ENCODE measurements at regions not wholly inside any gene's neighbourhood (a gene's known extent, or its start where the extent isn't known, plus 50 kb on each side); places are given as distances from the start of the nearest gene placed in this dataset.

DNA sequence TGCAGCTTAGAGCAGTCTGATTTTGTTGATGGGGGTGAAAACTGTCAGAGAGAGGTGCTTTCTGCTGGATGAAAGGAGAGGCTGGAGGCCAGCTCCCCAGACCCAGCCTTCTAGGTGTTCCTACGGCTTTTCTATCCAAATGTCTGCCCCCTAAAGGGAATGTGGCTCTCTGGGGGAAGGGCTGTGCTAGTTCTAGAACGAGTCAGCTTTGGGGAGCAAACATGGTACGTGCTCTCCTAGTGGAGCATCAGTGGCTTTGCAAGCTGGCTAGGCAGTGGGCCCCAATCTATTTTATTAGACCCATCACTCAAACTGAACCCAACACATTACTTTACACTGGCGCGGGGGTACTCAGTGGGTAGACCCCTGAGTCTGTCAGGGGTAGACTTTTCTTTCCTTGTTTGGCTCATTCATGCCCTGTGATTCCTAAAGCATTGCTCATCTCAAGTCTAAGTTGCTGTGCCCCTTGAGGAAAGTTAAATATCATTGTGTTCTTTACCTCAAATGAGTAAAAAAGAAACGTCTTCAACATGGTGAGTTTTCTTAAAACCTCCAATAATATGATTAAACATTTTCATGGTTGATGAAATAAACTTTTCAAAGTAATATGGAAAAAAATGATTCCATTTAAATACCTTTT lies 254.9 kb downstream of the DLEU7 start:
- Histone ChIP-seq H3K27ac (ENCODE audit: insufficient read depth, low read length, poor library complexity, severe bottlenecking) (no peak overlapping the region), H3K4me1 (ENCODE audit: control insufficient read depth, insufficient read depth, low read length, poor library complexity, severe bottlenecking) (peaks cover 4% of the 10 kb centered on the region), H3K4me3 (ENCODE audit: insufficient read depth, low read depth, low read length, poor library complexity, severe bottlenecking) (no peak overlapping the region), H3K36me3 (ENCODE audit: control insufficient read depth, insufficient read depth, low read length) (no peaks in the 10 kb centered on the region), H3K9me3 (ENCODE audit: control insufficient read depth, low read length) (no peaks in the 10 kb centered on the region), H3K27me3 (replicated peaks; ENCODE audit: control insufficient read depth, insufficient read depth, low read length, poor library complexity, severe bottlenecking) (no peaks in the 10 kb centered on the region)
- no peak for DNase-seq

DNA sequence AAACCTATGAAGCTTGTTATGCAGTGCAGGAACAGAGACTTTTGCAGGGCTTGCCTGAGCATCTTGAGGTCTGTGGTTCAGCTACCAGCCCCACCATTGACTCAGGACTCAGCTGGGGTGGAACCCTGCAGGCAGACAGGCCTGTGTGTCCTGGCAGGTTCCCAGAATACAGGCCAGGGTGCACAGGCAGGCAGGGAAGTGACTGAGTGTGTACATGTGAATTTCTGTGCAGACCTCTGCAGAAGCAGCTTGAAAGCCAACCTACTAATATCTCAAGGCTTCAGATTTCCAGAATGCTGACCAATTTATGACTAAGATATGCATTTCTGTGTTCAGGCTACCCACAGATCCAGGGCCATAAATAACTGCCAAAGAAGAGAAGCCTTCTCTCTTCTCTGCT lies 254.4 kb downstream of the DLEU7 start:
- Histone ChIP-seq H3K4me1 (ENCODE audit: control insufficient read depth, insufficient read depth, low read length, poor library complexity, severe bottlenecking) (peaks cover 4% of the 10 kb centered on the region), H3K4me3 (ENCODE audit: insufficient read depth, low read depth, low read length, poor library complexity, severe bottlenecking) (no peak overlapping the region), H3K36me3 (ENCODE audit: control insufficient read depth, insufficient read depth, low read length) (no peaks in the 10 kb centered on the region), H3K27ac (ENCODE audit: insufficient read depth, low read length, poor library complexity, severe bottlenecking) (no peak overlapping the region), H3K9me3 (ENCODE audit: control insufficient read depth, low read length) (no peaks in the 10 kb centered on the region), H3K27me3 (replicated peaks; ENCODE audit: control insufficient read depth, insufficient read depth, low read length, poor library complexity, severe bottlenecking) (no peaks in the 10 kb centered on the region)
- DNase-seq, result no peak

- Histone ChIP-seq H3K4me3 (ENCODE audit: insufficient read depth, low read depth, low read length, poor library complexity, severe bottlenecking) (no peak overlapping the region), H3K36me3 (ENCODE audit: control insufficient read depth, insufficient read depth, low read length) (no peaks in the 10 kb centered on the region), H3K27me3 (replicated peaks; ENCODE audit: control insufficient read depth, insufficient read depth, low read length, poor library complexity, severe bottlenecking) (no peaks in the 10 kb centered on the region), H3K27ac (ENCODE audit: insufficient read depth, low read length, poor library complexity, severe bottlenecking) (no peak overlapping the region), H3K4me1 (ENCODE audit: control insufficient read depth, insufficient read depth, low read length, poor library complexity, severe bottlenecking) (peaks cover 5% of the 10 kb centered on the region), H3K9me3 (ENCODE audit: control insufficient read depth, low read length) (no peaks in the 10 kb centered on the region)
- no peak for DNase-seq
Measured at GRCh38 chr13:50589651-50590054, 253.8 kb downstream of the DLEU7 start.

DNA sequence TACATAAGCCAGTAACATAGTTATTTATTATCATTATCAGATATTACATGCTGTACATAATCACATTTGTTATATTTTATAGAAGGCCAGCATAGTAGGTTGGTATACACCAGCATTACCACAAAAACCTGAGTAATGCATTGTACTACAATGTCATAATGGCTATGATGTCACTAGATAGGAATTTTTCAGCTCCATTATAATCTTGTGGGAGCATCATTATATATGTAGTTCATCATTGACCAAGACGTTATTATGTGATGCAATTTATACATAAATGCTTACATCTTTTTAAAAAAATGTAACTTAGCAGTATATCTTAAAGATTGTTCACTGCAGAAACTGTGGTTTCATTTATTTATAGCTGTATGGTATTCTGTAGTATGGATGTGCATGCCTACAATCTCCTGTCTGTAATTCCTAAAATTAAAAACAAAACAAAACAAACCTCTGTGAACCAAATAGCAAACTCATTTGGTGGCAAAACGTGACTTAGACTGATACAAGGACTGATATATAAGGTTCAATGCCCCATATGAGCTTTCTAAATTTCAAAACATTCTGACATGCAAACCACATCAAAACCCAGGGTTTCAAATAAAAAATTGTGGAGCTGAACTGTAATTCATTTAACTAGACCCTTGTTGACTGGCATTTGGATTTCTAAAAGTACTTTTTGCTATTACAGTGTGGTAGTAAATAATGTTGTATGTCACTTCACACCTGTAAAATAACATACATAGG lies 250.9 kb downstream of the DLEU7 start:
- Histone ChIP-seq H3K9me3 (ENCODE audit: control insufficient read depth, low read length) (no peaks in the 10 kb centered on the region), H3K27ac (ENCODE audit: insufficient read depth, low read length, poor library complexity, severe bottlenecking) (no peak overlapping the region), H3K4me3 (ENCODE audit: insufficient read depth, low read depth, low read length, poor library complexity, severe bottlenecking) (no peak overlapping the region), H3K27me3 (replicated peaks; ENCODE audit: control insufficient read depth, insufficient read depth, low read length, poor library complexity, severe bottlenecking) (no peaks in the 10 kb centered on the region), H3K36me3 (ENCODE audit: control insufficient read depth, insufficient read depth, low read length) (no peaks in the 10 kb centered on the region), H3K4me1 (ENCODE audit: control insufficient read depth, insufficient read depth, low read length, poor library complexity, severe bottlenecking) (peaks cover 11% of the 10 kb centered on the region)
- no peak for DNase-seq

DNA sequence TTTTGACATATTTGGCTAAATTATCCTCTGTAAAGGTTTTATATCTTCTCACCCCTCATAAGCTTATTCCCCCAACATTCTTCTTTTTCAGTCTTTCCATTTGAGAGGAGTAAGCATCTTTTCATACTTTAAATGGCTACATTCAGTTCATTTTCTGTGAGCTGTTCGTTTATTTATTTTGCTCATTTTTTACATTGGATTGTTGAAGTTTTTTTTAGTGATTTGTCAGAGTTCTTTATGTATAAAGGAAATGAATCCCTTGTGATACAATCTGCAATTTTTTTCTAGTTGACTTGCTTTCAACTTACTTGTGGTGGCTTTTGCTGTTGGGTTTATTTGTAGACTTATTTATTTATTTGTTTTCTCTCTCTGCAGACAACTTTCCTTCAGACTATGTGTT lies 250.3 kb downstream of the DLEU7 start:
- no peak overlapping the region for H3K4me3 ChIP-seq (ENCODE audit: insufficient read depth, low read depth, low read length, poor library complexity, severe bottlenecking)
- no peak overlapping the region for H3K27ac ChIP-seq (ENCODE audit: insufficient read depth, low read length, poor library complexity, severe bottlenecking)
- H3K27me3 ChIP-seq (replicated peaks; ENCODE audit: control insufficient read depth, insufficient read depth, low read length, poor library complexity, severe bottlenecking), result no peaks in the 10 kb centered on the region
- H3K9me3 ChIP-seq (ENCODE audit: control insufficient read depth, low read length), result no peaks in the 10 kb centered on the region
- no peaks in the 10 kb centered on the region for H3K36me3 ChIP-seq (ENCODE audit: control insufficient read depth, insufficient read depth, low read length)
- peaks cover 11% of the 10 kb centered on the region for H3K4me1 ChIP-seq (ENCODE audit: control insufficient read depth, insufficient read depth, low read length, poor library complexity, severe bottlenecking)
- no peak for DNase-seq

DNA sequence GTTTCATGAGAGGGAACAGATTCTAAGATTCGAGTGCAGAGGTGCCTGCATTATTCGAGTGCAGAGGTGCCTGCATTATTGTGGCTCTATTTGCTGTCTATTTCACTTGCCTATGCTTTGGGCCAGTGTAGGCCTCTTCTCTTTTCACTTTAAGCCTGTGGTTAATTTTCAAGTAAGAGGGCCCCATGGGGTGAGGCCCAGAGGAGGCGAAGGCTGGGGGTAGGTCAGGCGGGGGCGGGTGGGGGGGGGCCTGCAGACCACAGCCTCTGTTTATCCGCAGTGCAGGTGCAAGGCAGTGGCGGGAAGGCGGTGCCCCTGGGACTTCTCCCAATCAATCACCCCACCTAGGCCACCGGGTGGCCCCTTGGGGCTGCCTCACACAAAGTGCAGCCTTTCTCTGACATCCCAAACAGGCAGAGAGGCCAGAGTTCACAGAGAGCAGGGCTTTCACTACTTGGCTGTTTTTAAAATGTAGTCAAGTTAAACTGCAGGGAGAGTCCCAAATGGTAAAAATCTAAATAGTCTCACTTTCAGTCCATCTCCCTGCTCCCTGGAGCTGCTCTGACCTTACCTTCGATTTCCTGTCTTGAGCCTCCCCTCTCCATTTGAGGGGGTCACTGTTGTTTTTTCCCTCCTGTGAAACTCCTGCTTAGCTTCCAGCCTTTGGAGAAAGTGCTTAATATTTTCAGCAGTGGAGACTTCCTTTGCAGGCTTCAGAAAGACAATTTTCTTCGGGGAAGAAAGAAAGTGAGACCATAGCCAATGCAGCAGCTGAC lies 249.0 kb downstream of the DLEU7 start:
- no peak overlapping the region for H3K27ac ChIP-seq (ENCODE audit: insufficient read depth, low read length, poor library complexity, severe bottlenecking)

DNA sequence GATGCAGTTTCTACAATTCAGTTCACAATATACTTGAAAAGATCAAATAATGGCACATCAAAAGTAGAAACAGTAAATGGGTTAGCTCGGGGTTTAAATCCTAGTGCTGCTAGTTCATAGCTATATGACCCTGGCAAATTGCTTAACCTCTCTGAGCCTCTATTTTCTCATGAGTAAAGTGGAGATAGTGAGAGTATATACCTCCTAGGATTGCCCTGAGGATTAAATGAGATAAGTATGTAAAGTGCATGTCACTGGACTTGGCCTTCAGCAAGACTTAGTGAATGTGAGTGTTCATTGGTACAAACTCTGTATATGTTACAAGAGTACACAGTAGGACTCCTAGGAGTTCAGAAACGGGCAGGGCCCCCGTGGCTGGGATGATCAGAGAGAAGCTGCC lies 248.3 kb downstream of the DLEU7 start:
- Histone ChIP-seq H3K27ac (ENCODE audit: insufficient read depth, low read length, poor library complexity, severe bottlenecking) (no peak overlapping the region), H3K9me3 (ENCODE audit: control insufficient read depth, low read length) (no peaks in the 10 kb centered on the region), H3K4me3 (ENCODE audit: insufficient read depth, low read depth, low read length, poor library complexity, severe bottlenecking) (no peak overlapping the region), H3K36me3 (ENCODE audit: control insufficient read depth, insufficient read depth, low read length) (no peaks in the 10 kb centered on the region), H3K4me1 (ENCODE audit: control insufficient read depth, insufficient read depth, low read length, poor library complexity, severe bottlenecking) (peaks cover 11% of the 10 kb centered on the region), H3K27me3 (replicated peaks; ENCODE audit: control insufficient read depth, insufficient read depth, low read length, poor library complexity, severe bottlenecking) (no peaks in the 10 kb centered on the region)
- no peak for DNase-seq

More for the DNA sequence above, 249.0 kb downstream of the DLEU7 start:
- no peak for DNase-seq
- no peak overlapping the region for H3K4me3 ChIP-seq (ENCODE audit: insufficient read depth, low read depth, low read length, poor library complexity, severe bottlenecking)
- H3K9me3 ChIP-seq (ENCODE audit: control insufficient read depth, low read length), result no peaks in the 10 kb centered on the region
- no peaks in the 10 kb centered on the region for H3K36me3 ChIP-seq (ENCODE audit: control insufficient read depth, insufficient read depth, low read length)
- H3K27me3 ChIP-seq (replicated peaks; ENCODE audit: control insufficient read depth, insufficient read depth, low read length, poor library complexity, severe bottlenecking), result no peaks in the 10 kb centered on the region
- peaks cover 11% of the 10 kb centered on the region for H3K4me1 ChIP-seq (ENCODE audit: control insufficient read depth, insufficient read depth, low read length, poor library complexity, severe bottlenecking)

- Histone ChIP-seq H3K27me3 (replicated peaks; ENCODE audit: control insufficient read depth, insufficient read depth, low read length, poor library complexity, severe bottlenecking) (no peaks in the 10 kb centered on the region), H3K9me3 (ENCODE audit: control insufficient read depth, low read length) (no peaks in the 10 kb centered on the region), H3K4me1 (ENCODE audit: control insufficient read depth, insufficient read depth, low read length, poor library complexity, severe bottlenecking) (peaks cover 11% of the 10 kb centered on the region), H3K36me3 (ENCODE audit: control insufficient read depth, insufficient read depth, low read length) (no peaks in the 10 kb centered on the region), H3K4me3 (ENCODE audit: insufficient read depth, low read depth, low read length, poor library complexity, severe bottlenecking) (no peak overlapping the region), H3K27ac (ENCODE audit: insufficient read depth, low read length, poor library complexity, severe bottlenecking) (no peak overlapping the region)
- DNase-seq, result no peak
Measured at GRCh38 chr13:50596156-50596555, 247.3 kb downstream of the DLEU7 start.

DNA sequence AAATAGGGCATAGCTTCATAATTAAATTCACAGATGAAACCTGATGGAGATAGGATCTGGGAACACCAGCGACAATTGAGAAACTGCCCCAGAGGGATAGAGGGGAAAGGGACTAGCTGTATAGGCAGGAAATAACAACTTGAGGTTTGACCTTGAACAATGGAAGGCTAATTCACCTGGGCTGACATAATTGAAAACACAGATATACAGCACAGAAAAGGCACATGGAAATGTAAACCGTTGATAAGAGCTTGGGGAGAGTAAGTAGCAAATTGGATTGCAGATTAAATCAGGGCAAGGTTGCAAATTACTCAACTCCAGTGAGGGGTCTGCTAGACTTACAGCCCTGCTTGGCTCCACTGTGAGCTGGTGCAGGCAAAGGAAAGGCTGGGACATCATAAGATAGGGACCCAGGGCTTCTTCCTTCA lies 246.7 kb downstream of the DLEU7 start:
- Histone ChIP-seq H3K27ac (ENCODE audit: insufficient read depth, low read length, poor library complexity, severe bottlenecking) (no peak overlapping the region), H3K27me3 (replicated peaks; ENCODE audit: control insufficient read depth, insufficient read depth, low read length, poor library complexity, severe bottlenecking) (no peaks in the 10 kb centered on the region), H3K4me1 (ENCODE audit: control insufficient read depth, insufficient read depth, low read length, poor library complexity, severe bottlenecking) (peaks cover 11% of the 10 kb centered on the region), H3K36me3 (ENCODE audit: control insufficient read depth, insufficient read depth, low read length) (no peaks in the 10 kb centered on the region), H3K4me3 (ENCODE audit: insufficient read depth, low read depth, low read length, poor library complexity, severe bottlenecking) (no peak overlapping the region), H3K9me3 (ENCODE audit: control insufficient read depth, low read length) (no peaks in the 10 kb centered on the region)
- DNase-seq, result no peak

GRCh38 chr13:50598338-50598737 lies 245.2 kb downstream of the DLEU7 start:
- H3K9me3 ChIP-seq (ENCODE audit: control insufficient read depth, low read length), result no peaks in the 10 kb centered on the region

More at GRCh38 chr13:50598338-50598737, 245.2 kb downstream of the DLEU7 start:
- Histone ChIP-seq H3K27ac (ENCODE audit: insufficient read depth, low read length, poor library complexity, severe bottlenecking) (no peak overlapping the region), H3K36me3 (ENCODE audit: control insufficient read depth, insufficient read depth, low read length) (no peaks in the 10 kb centered on the region), H3K27me3 (replicated peaks; ENCODE audit: control insufficient read depth, insufficient read depth, low read length, poor library complexity, severe bottlenecking) (no peaks in the 10 kb centered on the region), H3K4me1 (ENCODE audit: control insufficient read depth, insufficient read depth, low read length, poor library complexity, severe bottlenecking) (peaks cover 7% of the 10 kb centered on the region), H3K4me3 (ENCODE audit: insufficient read depth, low read depth, low read length, poor library complexity, severe bottlenecking) (no peak overlapping the region)
- no peak for DNase-seq

Measured in effector memory CD4-positive, alpha-beta T cell (primary cell).